GM18511 (cell line): ENCODE measurements at regions not wholly inside any gene's neighbourhood (a gene's known extent, or its start where the extent isn't known, plus 50 kb on each side); places are given as distances from the start of the nearest gene placed in this dataset.
"Not testable (repeated sequence)": the region's sequence is repeated elsewhere in the genome, so short reads cannot be mapped to it uniquely, and the experiment has no call there.

Experiments used
- ATAC-seq: cut with Tn5 transposase; IDR thresholded peaks from one replicate; pipeline ENCODE4 v1.9.1; 2021; ENCODE audit warnings: mild to moderate bottlenecking, moderate library complexity; ENCODE audit not compliant: unreplicated experiment

DNA sequence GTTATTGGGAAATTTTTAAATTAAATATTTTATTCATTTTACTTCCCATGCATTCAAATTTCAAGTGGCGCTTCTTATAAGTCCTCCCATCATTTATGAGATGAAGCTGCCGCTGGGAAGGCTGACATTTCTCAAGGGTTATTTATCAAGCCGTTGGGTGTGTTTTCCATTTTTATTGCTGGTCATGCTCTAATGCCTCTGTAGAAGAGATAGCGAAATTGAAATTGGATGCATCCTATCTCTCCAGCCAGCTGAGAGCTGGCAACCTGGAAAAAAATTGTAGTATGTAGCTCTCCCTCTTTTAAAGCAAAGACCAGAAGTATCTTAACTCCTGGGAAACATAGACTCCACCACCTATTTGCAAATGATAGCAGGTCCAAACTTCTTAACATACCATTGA lies 135.9 kb downstream of the C6orf118 start:
- no peak for ATAC-seq

DNA sequence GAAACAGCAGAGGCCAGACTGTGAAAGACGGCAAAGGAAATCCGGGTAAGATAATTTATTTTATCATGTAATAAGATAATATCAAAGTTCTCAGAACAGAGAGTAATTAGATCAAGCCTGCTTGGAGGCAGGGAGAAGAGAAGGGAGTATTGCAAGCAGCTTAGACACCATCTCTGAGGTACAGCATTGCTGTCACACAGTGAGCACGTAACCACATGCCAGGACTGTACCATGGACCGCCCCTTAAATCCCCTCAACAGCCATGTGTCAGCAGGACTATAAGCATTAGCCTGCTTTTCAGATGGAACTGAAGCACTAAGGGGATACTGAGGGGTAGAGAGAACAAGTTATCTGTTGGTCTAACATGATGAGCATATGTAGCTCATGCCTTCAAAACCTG lies 141.5 kb downstream of the C6orf118 start:
- ATAC-seq = no peak

DNA sequence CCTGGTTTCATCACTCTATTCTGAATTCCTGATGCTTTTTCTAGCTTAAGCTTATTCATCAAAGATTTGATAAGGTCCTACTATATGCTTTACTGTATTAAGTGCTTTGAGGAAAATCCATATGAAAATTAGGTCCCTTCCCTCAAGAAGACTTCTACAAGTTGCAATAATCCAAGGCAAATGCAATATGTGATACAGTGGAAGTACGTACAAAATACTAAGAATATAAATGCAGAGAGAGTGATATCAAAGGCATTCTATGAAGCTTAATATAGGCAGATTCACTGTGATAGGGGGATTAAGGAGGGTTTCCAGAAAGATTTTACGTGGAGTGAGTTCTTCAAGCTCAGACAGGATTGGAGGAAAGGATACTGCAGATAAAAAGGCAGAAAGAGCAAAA lies 142.1 kb downstream of the C6orf118 start:
- ATAC-seq = no peak

- no peak for ATAC-seq
These were observed 145.9 kb downstream of the C6orf118 start for GRCh38 chr6:165163519-165163918.

DNA sequence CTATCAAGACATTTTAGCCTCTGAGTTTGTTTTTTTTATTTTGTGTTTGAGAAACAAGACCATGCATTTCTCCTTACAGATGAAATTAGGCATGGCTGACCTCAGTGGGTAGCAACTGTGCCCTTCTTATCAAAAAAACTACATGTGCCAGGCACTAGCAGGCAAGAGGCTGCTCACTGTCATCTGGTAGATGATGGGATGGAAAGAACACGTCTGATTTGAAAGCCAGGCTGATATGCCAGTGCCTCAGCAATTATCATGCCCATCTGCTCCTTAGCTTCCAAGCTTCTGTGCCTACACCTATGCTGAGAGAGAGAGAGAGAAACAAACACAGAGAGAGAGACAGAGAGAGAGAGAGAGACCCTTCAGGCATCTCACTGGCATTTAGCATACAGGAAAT lies 149.9 kb downstream of the C6orf118 start:
- ATAC-seq = no peak

GRCh38 chr6:165146456-165146855 lies 162.9 kb downstream of the C6orf118 start:
- no peak for ATAC-seq

- ATAC-seq = no peak
These were observed 173.5 kb downstream of the C6orf118 start for GRCh38 chr6:165135889-165136288.

DNA sequence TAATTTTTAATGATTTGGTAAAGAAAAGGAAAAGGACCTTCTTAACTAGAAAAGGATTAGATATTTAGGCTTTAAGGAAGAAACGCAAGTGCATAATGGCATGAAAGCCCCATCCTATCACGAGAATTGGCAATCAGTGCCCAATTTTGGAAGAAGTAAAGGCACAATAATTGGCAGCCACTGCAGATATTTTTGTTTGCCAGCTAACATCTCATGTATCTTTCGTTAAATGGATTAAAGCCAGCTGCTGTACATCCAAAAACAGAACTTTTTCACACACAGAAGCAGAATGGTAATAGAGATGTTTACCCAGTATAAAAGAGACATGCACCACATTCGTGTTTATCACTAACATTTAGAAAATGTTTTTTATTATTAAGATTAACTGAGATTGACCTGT lies 180.3 kb downstream of the C6orf118 start:
- no peak for ATAC-seq

- not testable (repeated sequence) for ATAC-seq
These were observed 181.7 kb downstream of the C6orf118 start for GRCh38 chr6:165127743-165128142.

- not testable (repeated sequence) for ATAC-seq
These were observed 184.7 kb downstream of the C6orf118 start for GRCh38 chr6:165124681-165125080.

- ATAC-seq = no peak
These were observed 190.0 kb downstream of the C6orf118 start for GRCh38 chr6:165119231-165120020.

- no peak for ATAC-seq
These were observed 190.7 kb downstream of the C6orf118 start for GRCh38 chr6:165118736-165119135.

GRCh38 chr6:165117806-165118205 lies 191.6 kb downstream of the C6orf118 start:
- no peak for ATAC-seq

DNA sequence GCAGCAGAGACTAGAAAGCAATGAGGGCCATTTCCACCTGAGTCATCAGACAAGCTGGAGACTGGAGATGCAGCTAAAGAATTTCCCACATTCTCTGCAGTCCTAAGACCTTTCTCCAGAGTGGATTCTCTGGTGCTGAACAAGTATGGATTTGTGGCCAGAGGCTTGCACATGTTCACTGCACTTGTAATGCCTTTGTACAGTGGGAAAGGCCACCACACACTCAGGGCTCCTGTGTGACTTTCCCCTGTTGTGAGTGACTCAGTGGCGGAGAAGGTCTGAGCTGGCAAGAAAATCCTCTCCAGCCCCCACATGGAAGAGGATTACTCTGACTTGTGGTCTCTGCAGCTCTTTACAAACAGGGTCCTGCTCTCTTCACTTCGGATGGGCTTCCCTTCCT lies 192.3 kb downstream of the C6orf118 start:
- no peak for ATAC-seq

- ATAC-seq = no peak
These were observed 198.5 kb downstream of the C6orf118 start for GRCh38 chr6:165110860-165111259.

GRCh38 chr6:165109011-165109410 lies 200.4 kb downstream of the C6orf118 start:
- ATAC-seq = no peak

- no peak for ATAC-seq
These were observed 203.1 kb downstream of the C6orf118 start for GRCh38 chr6:165106261-165106660.

DNA sequence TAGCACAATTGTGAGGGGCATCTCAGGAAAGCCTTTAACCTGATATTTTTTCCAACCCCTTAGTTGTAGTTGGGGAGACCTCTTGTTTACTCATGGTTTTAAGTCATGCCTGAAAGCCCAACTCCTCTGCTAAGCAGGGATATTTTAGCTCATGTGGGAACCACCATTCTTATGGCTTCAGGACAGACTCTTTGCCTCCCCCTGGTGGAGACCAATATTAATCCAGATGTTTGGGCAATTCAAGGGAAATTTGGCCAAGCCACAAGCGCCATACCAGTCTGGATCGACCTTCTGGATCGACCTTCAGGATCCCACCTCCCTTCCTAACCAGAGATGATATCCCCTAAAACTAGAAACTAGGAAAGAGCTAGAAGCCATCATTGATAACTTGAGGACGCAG lies 211.2 kb downstream of the C6orf118 start:
- ATAC-seq = no peak

- ATAC-seq = no peak
These were observed 212.5 kb downstream of the C6orf118 start for GRCh38 chr6:165096868-165097267.

- ATAC-seq = no peak
These were observed 213.2 kb downstream of the C6orf118 start for GRCh38 chr6:165096209-165096608.

DNA sequence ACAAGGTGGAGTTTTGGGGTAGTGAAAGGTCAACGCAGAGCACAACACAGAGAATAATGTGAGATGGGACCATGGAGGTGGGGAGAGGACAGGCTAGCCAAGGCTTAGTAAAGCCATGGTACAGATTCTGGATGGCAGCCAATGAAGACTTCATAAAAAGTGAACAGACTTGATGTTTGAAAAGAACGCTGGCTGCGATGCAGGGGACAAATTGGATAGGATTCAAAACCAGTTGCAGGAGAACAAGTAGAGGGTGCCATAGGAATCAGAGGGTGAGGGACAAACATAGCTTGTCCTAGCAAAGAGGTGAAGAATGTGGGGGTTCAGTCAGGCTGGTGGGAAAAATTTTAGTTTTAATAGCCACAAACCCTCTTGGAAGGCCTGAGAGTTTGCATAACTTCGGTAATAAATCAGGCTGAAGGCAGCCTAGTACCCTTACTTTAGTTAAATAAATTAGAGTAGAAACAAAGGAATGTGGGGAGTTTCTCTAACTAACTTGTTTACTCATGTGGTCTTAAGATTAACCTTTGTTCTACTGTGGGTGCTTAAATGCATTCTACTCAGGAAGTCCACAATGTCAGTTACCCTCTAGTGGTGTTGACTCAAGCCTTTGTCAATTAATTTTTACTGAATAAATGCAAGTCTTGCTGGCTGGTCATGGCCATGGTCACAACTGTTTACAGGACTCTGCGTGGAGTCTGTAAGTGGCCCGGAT lies 216.4 kb downstream of the C6orf118 start:
- no peak for ATAC-seq

DNA sequence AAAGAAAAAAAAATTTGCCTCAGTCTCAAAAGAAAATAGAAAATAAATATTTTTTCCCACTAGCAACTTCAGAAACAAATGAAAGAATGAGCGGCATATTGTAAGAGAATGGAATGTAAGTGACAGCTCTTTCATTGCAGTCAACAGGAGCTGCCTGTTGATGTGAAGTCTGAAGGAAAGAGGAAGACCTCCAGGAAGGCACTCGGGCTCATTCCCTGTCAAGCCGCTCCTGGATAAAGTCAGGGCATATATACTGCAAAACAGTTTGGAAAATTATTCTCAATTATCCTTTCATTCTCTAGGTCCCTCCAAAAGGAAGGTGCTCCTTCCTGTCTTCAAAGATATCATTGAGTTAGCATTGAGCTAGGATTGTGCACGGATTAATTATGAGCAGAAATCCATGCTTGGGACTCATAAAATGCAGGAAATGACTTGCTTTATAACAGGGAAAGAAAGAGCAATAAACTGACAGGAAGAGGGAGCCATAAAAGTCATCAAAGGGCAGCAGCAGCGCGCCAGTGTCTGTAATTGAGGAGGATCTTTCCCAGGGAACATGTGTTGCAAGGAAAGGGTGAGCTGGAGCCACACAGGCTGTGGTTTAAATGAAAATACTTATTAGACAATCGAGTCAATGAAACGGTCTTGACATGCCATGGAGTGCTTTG lies 218.2 kb downstream of the C6orf118 start:
- no peak for ATAC-seq
